ENCODE measurements at regions not wholly inside any gene's neighbourhood (a gene's known extent, or its start where the extent isn't known, plus 50 kb on each side); places are given as distances from the start of the nearest gene placed in this dataset.

DNA sequence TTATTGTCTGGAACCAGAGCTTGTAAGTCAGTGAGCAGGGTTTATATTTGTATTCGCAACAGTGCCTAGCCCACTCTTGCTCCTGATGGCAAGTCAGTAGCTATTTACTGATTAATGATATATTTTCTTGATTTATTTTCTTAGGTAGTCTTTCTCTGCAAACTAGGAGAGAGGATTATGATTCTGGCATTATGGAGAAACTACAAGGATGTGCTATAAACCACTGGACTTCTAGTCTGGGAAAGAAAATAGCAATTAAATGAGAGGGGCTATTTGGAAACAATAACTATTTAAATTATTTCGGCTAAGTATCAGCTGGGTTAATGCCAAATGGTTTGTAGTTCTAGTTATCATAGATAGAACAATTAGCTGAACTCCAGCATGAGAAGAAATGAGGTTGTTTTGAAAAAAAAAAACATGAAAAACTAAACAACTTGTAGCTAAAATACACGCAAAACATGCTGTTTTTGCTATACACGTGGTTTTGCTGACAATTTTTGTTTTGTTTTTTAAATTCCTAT, 304.9 kb upstream of the TCF21 start:
- no peak for DNase-seq (ENCODE audit: extremely low read depth in 1 of 11, low read depth in 9 of 11, low spot score in 4 of 11)

DNA sequence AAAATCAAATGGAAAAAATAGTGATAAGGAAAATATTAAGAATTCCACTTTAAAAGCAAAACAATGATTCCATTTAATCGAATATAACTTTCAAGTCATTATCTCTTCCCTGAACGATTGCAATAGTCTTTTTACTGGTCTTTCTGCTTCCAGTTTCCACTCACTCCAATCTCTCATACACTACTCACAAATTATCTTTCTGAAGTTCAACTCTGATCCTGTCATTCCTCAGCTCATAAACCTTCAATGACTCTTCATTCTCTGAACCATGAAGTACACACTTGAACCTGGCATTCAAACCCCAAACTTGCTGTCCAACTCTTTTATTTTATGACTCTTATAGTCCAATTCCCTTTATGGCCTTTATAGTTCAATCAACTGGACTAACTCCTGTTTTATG, 304.1 kb upstream of the TCF21 start:
- DNase-seq (ENCODE audit: extremely low read depth in 1 of 11, low read depth in 9 of 11, low spot score in 4 of 11), result no peak

- no peak for DNase-seq (ENCODE audit: extremely low read depth in 1 of 11, low read depth in 9 of 11, low spot score in 4 of 11)
Measured at GRCh38 chr6:133585978-133586377, 302.9 kb upstream of the TCF21 start.

- peak in 2 of 11 donors; percentile 19 to 57 for DNase-seq (ENCODE audit: extremely low read depth in 1 of 11, low read depth in 9 of 11, low spot score in 4 of 11)
Measured at GRCh38 chr6:133587546-133588160, 301.3 kb upstream of the TCF21 start.

GRCh38 chr6:133590196-133590595, 298.7 kb upstream of the TCF21 start:
- no peak for DNase-seq (ENCODE audit: extremely low read depth in 1 of 11, low read depth in 9 of 11, low spot score in 4 of 11)

DNA sequence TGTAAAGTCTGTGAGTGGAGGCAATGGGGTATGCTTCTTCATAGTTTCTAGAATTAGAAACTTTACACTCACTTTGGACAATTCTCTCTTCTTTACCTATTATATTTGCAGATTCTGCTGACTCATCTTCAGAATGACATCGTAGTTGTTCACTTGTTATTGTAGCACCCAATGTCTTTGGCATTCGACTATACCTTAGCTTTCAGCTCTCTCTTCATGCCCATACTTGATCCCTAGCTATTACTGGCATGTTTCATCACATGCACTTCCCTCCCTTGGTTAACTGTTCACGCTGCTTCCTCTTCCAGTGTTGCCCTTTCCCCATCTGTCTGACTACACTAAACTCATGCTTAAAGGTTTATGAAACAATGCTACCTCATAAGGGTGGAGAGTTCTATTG, 298.1 kb upstream of the TCF21 start:
- DNase-seq (ENCODE audit: extremely low read depth in 1 of 11, low read depth in 9 of 11, low spot score in 4 of 11), result no peak

GRCh38 chr6:133591275-133591674, 297.6 kb upstream of the TCF21 start:
- DNase-seq (ENCODE audit: extremely low read depth in 1 of 11, low read depth in 9 of 11, low spot score in 4 of 11), result no peak

DNA sequence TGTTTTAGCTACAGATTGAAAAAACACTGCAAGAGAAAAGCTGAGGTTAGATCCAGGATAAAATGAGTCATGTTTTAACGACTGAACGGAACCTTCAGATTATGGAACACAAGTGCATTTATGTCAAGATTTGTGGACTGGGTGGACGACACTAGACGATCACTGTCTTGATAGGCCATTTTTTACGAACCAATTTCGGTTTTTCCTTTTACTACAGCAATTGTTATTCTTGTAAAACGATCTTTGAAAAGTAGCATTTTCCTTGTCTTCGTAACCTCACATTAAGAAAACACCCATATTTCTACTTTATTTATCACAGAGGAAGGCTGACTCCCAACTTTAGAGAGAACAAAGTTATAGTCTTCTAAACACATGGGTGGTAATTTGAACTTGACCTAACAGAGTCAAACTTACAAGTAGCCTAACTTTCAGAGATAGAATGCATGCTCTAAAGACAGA, 294.2 kb upstream of the TCF21 start:
- DNase-seq (ENCODE audit: extremely low read depth in 1 of 11, low read depth in 9 of 11, low spot score in 4 of 11), result peak; percentile 39 to 86 (median 69)

- DNase-seq (ENCODE audit: extremely low read depth in 1 of 11, low read depth in 9 of 11, low spot score in 4 of 11), result peak; percentile 40 to 88 (median 69)
Measured at GRCh38 chr6:133595111-133595761, 293.7 kb upstream of the TCF21 start.

DNA sequence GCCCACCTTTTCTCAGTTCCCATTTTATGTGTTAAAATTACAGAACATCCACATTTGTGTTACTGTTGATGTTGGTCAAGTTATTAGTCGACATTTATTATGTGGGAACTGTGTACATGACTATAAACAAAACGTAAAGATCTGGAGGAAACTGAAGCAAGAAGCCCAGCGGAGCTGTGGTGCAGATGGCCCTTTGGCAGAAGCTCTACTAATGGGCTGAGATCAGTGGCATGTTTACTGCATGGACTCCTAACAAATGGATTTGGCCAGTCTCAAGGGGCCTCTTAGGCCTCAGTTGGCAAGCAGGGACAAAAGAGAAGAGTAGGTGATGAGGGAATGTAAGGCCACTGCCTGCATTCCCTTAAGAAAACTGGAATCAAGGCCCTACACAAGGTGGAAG, 282.1 kb upstream of the TCF21 start:
- no peak for DNase-seq (ENCODE audit: extremely low read depth in 1 of 11, low read depth in 9 of 11, low spot score in 4 of 11)

DNA sequence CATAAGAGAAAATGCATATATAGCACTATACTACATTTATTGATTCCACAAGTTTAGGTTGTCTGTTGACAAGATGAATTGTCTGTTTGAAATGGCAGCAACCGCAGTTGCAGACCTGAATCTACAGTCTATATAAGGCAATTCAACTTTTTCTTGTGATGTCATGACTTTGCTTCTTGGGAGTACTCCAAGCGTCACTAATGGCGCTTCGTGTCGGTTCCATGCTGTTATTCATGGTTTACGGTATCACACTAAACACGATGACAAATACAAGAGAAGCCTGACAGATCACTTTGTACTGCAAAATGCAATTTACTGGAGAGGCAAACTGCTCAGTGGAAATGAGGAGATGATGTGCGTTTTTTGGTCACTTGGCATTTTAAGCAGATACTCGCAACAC, 280.3 kb upstream of the TCF21 start:
- no peak for DNase-seq (ENCODE audit: extremely low read depth in 1 of 11, low read depth in 9 of 11, low spot score in 4 of 11)

DNA sequence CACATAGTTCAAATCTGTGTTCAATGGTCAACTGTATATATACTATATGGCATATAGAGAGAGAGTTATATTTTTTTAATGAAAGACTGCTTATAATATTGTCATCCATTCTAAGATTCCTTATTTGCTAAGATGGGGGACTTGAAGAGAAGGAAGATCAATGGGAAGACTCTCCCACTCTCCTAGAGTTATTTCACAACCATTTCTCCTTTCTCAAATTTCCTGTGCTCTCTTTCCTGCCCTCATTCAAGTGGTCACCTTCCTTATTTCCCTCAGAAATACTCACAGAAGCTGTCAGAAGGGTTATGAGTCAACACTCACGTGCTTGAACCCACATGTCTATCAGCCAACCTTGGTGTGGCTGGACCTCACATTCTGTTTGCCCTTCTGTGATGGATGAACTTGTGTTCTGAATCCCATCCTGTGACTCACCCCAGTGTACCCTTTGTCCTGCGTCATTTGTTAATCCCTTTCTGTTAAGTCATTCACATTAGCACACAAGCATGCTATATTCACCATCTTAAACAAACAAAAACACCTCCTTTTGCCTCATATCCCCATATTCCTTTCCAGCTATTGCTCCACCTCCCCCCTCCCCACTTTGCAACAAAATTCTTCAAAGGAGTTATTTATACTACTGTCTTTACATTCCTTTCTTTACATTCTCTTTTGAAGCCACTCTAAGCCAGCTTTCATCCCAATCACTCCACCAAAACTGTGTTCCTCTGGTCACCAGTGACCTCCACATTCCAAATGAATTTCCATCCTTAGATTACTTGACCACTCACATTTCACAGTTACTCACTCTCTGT, 279.3 kb upstream of the TCF21 start:
- no peak for DNase-seq (ENCODE audit: extremely low read depth in 1 of 11, low read depth in 9 of 11, low spot score in 4 of 11)

GRCh38 chr6:133610227-133610840, 278.6 kb upstream of the TCF21 start:
- no peak for DNase-seq (ENCODE audit: extremely low read depth in 1 of 11, low read depth in 9 of 11, low spot score in 4 of 11)

DNA sequence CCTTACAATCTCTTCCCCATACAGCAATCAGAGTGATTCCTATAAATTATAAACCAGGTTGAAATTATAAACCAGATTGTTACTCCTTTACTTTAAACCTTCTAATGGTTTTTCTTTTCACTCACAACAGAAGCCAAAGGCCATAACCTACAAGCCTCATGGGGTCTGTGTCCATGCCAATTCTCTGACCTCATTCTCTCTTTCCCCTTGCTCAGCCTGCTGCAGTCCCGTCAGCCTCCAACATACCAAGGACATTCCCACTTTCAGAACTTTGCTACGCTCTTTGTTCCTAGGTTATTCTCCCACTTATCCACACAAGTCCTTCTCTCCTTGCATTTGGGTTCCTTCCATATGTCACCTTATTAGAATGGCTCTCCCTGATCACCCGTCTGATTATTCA, 277.9 kb upstream of the TCF21 start:
- DNase-seq (ENCODE audit: extremely low read depth in 1 of 11, low read depth in 9 of 11, low spot score in 4 of 11), result no peak

- no peak for DNase-seq (ENCODE audit: extremely low read depth in 1 of 11, low read depth in 9 of 11, low spot score in 4 of 11)
Measured at GRCh38 chr6:133612459-133612858, 276.5 kb upstream of the TCF21 start.

DNA sequence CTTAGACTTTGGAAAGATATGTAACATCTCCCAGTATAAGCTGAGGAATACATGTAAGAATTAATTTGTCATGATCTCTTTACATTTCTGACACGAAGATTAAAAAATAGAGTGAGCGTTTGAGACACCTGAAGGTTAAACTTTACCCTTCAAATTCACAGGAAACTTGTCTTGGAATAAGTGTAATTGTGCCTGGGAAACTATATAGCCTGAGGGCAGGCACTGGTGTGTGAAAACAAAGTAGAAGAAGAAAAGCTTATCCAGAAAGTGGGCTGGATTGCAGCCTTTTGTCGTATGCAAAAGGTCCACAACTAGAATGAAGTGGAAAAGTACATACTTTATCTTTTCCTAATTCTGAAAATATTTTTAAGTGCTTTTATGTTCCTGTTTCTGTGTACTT, 275.7 kb upstream of the TCF21 start:
- no peak for DNase-seq (ENCODE audit: extremely low read depth in 1 of 11, low read depth in 9 of 11, low spot score in 4 of 11)

GRCh38 chr6:133621751-133622150, 267.2 kb upstream of the TCF21 start:
- DNase-seq (ENCODE audit: extremely low read depth in 1 of 11, low read depth in 9 of 11, low spot score in 4 of 11), result no peak

- no peak for DNase-seq (ENCODE audit: extremely low read depth in 1 of 11, low read depth in 9 of 11, low spot score in 4 of 11)
Measured at GRCh38 chr6:133623065-133623464, 265.8 kb upstream of the TCF21 start.

DNA sequence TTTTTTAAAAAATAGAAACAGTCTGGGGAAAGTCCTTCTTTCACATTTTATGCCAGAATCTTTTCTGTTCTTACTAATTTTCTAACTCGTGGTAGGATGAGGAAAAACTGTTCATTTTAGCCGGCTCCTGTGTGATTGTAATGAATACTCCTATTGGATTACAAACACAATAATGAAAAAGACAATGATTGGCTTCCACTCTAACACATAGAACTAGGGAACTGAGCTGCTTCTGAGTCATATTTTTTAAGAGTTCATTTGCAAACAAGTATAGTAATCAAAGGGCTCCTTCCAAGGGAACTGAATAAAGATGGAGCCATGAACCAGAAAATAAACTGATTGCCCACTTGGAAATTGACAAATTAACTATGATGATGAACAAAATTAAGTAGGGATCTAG, 265.3 kb upstream of the TCF21 start:
- DNase-seq (ENCODE audit: extremely low read depth in 1 of 11, low read depth in 9 of 11, low spot score in 4 of 11), result no peak
